ENCODE measurements at regions not wholly inside any gene's neighbourhood (a gene's known extent, or its start where the extent isn't known, plus 50 kb on each side); places are given as distances from the start of the nearest gene placed in this dataset.

DNA sequence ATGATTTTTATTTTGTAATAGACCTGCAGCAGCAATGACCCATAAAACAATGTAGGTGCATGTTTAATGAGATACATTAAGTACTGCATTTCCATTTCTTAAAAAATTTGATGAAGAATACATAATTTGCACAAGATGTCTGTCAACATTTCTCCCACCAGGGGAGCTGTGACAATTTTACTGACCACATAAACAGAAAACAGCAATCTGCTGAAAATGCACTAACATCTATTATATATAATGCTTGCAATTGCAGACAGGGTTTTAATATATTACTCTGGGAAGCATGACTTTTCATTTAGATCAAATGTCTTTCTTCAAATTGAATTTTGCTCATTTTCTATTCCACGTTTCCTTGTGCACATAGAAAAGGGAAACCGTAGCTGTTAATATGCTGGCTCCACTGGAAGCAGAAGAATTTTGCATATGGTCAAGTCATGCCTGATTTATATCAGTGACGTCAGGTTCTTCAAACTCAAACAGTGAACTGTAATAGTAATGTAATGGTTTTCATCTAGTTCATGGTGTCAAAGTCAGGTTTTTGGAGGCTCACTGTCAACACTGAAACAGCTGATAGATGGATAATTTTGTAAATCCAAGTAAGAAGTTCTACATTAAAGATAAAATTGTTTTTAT is 79.8 kb upstream of the IGF1R start:
- no peak for DNase-seq

DNA sequence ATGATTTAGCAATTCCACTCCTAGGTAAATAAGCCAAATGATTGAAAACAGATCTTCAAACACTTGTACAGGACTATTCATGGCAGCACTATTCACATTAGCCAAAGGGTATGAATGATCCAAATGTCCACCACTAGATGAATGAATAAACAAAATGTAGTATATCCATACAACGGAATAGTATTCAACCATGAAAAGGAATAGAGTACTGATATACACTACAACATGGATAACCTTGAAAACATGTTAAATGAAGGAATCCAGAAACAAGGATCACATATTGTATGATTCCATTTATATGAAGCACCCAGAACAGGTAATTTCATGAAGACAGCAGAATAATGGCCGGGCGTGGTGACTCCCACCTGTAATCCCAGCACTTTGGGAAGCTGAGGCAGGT is 78.2 kb upstream of the IGF1R start:
- DNase-seq, result no peak

DNA sequence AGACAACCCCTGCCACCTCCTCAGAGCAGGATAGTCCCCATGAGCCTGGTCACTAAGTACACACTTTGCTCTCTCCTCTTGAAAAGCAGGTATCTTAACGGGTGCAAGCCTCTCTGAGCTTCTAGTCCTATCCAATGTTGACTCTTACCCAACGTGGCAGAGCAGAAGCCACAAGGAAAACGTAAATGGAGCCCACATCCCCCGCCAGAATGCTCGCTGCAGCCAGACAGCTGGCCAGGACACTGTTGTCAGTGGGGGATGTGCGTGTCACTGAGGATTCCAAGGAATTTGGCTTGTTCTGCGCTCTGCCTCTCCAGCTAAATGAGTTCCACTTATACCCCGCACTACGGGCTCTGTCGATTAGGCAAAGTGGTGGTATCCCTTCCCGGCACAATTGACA is 67.8 kb upstream of the IGF1R start:
- DNase-seq, result no peak

DNA sequence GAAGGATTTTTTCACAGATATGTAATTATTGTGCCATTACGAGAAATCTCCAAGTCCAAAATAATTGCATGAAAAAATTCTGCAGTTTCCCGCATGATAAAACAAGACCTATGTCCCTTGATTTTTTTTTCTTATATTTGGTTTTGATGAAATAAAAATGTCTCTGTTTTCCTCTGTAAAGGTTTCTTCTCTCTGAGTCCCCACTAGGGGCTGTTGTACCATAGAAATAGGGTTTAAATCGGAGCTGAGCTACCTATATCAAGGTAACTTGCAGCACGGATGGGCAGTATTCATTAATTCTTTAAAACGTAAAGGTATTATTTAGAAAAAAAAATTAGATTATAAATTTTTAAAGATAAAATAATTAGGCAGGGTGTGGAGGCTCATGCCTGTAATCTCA is 66.6 kb upstream of the IGF1R start:
- DNase-seq, result no peak

DNA sequence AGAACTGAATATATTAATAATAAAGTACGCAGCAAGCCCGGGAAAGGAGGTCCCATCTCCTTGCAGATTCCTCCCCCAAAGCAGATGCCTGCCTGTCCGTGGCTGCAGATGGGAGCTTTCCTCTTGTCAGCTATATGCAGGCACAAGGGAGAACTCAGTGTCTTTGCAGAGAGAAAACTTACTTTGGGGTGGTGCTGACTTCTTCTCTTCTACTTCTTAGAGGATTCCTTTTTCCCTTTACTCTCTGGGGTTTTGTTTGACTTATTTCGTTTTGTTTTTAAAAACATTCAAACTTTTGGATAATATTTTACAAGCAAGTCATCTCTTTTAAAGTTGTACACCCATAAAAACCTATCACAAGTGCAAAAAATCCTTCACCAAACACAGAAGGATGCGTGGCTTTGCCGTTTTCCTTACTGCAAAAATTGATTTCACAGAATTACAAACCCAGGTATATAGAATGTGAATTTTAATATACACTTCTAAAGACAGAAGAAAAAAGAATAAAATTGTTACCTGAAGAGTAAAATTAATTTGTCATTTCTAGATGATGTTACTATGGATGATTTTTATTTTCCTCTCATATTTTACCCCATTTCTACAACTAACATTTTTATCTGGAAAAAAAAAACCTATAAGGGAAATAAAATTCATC is 65.3 kb upstream of the IGF1R start:
- DNase-seq, result no peak

DNA sequence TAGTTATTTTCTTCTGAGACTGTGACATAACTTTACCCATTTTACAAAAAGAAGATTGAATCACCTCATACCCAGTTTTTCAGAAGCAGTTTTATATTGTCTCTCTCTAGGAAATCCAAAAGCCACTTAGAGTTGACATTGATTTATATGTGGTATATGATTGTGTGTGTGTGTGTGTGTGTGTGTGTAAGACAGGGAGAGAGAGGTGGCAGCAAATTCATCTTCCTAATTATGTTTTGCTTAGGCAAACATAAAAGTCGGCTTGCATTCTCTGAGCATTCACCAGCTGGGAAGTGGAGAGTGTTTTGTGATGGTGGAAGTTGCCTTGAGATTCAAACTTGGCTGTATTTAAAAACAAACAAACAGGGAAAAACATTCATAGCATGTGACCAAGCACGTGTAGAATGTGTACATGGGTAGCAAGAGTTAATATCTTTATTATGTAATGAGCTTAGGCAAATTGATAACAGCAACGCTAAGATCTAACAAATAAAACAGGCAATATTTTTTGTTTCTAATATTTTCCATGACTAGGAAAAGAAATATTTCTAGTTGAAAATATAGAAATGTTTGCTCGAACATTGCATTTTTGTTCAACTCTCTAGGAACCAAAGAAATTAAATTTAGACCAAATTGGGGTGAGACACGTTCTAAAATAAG is 64.4 kb upstream of the IGF1R start:
- DNase-seq, result no peak

DNA sequence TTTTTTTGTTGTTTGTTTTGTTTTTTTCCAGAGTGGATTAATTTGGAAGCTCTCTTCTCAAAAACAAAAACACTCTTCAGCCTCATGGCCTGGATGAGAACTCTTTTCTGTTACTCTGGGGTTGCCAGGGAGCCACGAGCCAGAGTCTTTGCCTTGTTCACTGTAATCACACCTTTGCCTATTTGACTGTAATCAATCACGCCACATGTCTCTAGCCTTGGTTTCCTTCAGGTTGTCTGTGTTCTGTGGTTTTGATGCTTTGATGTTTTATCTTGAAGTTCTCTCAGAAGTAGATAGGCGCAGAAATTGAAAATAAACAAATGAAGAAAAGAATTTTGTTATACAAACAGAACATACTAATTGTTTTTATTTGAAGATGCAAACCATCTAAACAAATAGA is 62.3 kb upstream of the IGF1R start:
- no peak for DNase-seq

DNA sequence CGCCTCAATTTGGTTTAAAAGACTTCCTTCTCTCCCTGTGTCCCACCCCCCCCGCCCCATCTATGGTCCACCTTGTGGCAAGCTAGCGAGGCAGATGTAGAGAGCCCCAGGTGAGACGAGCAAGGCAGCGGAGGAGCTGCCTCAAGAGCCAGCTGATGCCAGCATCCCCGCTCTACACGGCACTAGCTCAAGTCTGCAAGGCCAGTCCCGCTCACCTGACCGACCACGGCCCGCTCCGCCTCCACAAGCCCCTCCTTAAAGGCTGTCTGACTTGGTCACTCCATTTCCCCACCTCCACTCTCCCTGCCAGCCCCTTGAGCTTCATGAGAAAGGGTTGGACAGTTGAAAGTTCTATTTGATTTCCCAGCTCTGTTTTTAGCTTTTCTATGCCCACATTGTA is 56.2 kb upstream of the IGF1R start:
- no peak for DNase-seq

DNA sequence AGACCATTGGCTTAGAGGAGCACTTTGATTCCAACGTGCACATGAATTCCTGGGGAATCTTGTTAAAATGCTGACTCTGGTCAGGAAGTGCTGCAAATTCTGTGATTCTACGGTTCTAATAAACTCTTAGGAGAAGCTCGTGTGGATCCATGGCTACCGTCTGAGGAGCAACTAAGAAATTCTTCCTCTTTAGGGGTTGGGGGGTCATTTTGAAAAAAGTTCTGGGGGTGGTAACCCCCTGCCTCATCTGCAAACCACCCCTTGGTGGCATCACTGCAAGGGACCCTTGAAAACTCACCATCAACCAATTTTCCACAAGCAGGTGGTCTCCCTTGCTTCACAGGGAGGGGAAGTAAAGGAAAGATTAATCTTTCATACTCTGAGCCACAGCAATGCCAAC is 52.2 kb upstream of the IGF1R start:
- DNase-seq, result no peak

DNA sequence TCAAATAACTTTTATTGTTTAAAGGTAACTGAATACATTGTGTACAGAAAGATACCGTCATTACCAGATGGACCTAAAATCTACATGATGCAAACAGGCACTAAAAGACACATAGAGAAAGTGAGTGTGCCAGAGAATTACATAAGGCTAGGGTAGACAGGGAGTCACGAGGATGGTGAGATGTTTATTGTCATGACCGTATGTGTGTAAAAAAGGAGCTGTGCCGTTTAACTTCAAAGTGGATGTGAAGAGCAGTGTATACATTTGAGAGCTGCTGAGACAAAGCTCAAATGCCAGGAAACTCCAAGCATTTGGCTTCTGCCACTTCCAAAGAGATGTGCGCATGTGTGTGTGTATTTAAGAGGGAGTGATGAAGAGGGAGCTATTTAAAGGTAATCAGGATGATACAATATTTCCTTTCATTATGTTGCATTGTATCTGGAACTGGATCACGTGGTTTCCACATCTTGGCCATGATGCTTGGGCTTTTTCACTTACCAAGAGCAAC is 51.4 kb upstream of the IGF1R start:
- DNase-seq, result no peak

DNA sequence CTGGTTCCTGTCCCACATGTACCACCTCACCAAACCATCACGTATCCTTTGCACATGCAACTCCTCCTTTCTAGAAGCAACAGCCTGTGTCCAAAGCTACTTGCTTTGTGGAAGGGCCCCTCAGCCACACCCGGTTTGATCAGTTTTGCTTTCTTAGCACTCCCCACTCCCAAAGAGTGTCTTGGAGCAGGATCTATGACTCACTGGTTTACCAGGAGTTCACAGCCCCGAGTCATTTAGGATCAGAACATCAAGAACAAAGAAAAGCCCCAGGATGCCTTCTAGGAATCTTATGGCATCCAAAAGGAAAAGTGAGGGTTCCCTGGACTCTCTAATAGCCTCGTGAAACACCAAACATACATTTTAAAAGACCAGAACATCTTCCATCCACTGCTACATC is 50.7 kb upstream of the IGF1R start:
- no peak for DNase-seq
